HFFc6 (cell line): ENCODE measurements at regions not wholly inside any gene's neighbourhood (a gene's known extent, or its start where the extent isn't known, plus 50 kb on each side); places are given as distances from the start of the nearest gene placed in this dataset.

ENCODE experiments used
- DNase-seq: peaks from one replicate; pipeline ENCODE4 v3.0.0-alpha.2; 2018
- H3K27ac Mint-ChIP-seq: 2 replicates; pipeline ENCODE4 v1.8.0; 2020; ENCODE audit warnings: mild to moderate bottlenecking, mixed read lengths
- H3K27me3 Mint-ChIP-seq: 2 replicates; pipeline ENCODE4 v1.8.0; 2021; ENCODE audit warnings: mild to moderate bottlenecking, moderate library complexity, mixed read lengths; ENCODE audit not compliant: insufficient read depth
- H3K36me3 Mint-ChIP-seq: 2 replicates; pipeline ENCODE4 v1.8.0; 2021; ENCODE audit warnings: low read depth, mixed read lengths
- H3K4me1 Mint-ChIP-seq: 2 replicates; pipeline ENCODE4 v1.8.0; 2020; ENCODE audit warnings: low read depth, mixed read lengths
- H3K4me3 Mint-ChIP-seq: 2 replicates; pipeline ENCODE4 v1.8.0; 2020; ENCODE audit warnings: mild to moderate bottlenecking, moderate library complexity, mixed read lengths
- H3K9me3 Mint-ChIP-seq: 2 replicates; pipeline ENCODE4 v1.8.0; 2020; ENCODE audit warnings: mild to moderate bottlenecking, mixed read lengths
- TF ChIP-seq, protein P1 (sequence below): fragments of 200-600 bp; sonication (generic); IDR thresholded peaks from 2 replicates; pipeline ENCODE4 v1.5.0; 2021; ENCODE audit warnings: antibody characterized with exemption, mild to moderate bottlenecking

DNA sequence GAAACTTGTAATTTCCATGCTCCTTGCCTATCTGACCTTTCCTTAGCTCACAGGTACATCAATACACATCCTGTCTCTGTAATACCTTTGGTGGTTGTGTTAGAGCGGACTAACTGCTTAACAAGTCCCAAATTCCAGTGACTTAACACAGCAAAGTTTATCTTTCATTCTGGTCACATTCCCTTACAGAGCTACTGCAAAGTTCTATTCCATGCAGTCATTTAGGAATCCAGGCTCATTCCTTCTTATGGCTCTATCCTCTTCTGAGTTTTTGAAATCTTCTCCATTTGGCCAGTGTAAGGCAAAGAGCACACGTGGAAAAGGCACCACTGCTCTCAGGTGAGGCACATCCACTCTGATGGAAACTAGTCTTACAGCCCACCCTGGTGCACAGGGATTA is 238.6 kb upstream of the ANKRD55 start:
- TF ChIP-seq, protein P1, sequence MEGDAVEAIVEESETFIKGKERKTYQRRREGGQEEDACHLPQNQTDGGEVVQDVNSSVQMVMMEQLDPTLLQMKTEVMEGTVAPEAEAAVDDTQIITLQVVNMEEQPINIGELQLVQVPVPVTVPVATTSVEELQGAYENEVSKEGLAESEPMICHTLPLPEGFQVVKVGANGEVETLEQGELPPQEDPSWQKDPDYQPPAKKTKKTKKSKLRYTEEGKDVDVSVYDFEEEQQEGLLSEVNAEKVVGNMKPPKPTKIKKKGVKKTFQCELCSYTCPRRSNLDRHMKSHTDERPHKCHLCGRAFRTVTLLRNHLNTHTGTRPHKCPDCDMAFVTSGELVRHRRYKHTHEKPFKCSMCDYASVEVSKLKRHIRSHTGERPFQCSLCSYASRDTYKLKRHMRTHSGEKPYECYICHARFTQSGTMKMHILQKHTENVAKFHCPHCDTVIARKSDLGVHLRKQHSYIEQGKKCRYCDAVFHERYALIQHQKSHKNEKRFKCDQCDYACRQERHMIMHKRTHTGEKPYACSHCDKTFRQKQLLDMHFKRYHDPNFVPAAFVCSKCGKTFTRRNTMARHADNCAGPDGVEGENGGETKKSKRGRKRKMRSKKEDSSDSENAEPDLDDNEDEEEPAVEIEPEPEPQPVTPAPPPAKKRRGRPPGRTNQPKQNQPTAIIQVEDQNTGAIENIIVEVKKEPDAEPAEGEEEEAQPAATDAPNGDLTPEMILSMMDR, result no peak
- H3K27ac Mint-ChIP-seq, result no peak overlapping the region
- no peaks in the 10 kb centered on the region for H3K9me3 Mint-ChIP-seq
- peaks cover 12% of the 10 kb centered on the region for H3K4me1 Mint-ChIP-seq
- peaks cover 10% of the 10 kb centered on the region for H3K27me3 Mint-ChIP-seq
- H3K4me3 Mint-ChIP-seq, result no peak overlapping the region
- DNase-seq, result no peak
- H3K36me3 Mint-ChIP-seq, result no peaks in the 10 kb centered on the region

DNA sequence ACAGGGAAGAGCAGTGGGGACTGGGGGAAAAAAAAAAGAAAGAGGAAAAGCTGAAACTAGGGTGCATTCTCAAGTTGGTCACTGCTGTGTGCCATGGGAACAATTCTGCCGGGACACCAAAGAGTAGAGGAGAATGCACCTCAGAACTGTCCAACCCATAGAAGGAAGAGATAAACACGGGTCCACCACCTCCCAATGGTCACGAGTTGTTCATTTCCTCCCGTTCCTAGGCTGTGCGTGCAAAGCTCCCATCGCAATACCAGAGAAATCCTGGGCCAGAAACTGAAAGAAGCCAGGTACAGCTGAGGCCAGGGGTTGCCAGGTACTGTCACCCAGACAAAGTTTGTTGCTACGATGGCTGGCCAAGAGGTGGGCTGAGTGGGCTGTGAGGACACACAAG is 236.9 kb upstream of the ANKRD55 start:
- Mint-ChIP-seq H3K4me1 (peaks cover 12% of the 10 kb centered on the region), H3K9me3 (no peaks in the 10 kb centered on the region), H3K27ac (no peak overlapping the region), H3K4me3 (no peak overlapping the region), H3K27me3 (peaks cover 8% of the 10 kb centered on the region), H3K36me3 (no peaks in the 10 kb centered on the region)
- TF ChIP-seq, protein P1, result no peak
- no peak for DNase-seq

DNA sequence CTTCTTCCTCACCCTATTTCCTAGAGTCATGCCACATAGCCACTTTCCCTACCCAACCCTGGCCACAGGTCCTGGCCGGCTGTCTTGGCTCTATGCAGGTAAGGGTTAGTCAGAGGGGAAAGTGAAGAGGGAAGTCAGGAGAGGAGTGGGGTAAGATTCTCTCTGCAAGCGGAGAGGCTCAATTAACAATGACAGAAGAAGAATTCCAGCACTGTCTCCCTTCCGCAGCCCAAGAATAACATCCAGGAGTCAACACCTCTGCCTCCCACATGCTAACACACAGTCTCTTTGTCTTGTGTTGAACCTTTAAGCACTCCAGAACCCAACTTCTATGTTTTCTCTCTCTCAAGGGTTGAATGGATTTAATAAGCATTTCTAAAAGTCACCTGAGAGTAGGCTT is 235.1 kb upstream of the ANKRD55 start:
- TF ChIP-seq, protein P1, result no peak
- peaks cover 17% of the 10 kb centered on the region for H3K4me1 Mint-ChIP-seq
- H3K36me3 Mint-ChIP-seq, result no peaks in the 10 kb centered on the region
- DNase-seq, result no peak
- no peaks in the 10 kb centered on the region for H3K9me3 Mint-ChIP-seq
- no peak overlapping the region for H3K27ac Mint-ChIP-seq
- peaks cover 7% of the 10 kb centered on the region for H3K27me3 Mint-ChIP-seq
- no peak overlapping the region for H3K4me3 Mint-ChIP-seq

DNA sequence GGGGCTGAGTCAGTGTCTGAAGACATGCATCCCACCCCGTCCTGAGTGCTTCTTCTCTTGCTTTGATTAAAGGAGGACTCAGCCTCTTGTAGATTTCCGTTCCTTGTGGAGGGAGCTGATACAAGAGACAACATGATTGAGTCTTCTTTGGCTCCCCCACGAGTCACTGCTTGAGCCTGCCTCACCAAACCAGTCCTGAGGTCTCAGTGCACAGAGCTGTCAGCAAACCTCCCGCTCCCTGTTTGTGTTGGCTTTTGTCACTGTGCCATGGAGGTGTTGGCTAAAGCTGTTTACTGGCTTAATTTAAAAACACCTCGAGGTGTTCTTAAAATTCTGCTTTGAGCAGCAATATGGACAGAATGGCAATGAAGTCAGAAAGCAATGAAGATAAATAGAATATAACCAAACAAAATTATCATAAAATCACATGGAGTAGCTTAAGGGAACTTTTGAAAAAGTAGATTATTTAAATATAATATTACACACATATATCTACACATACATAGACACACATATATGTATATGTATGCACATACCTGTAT is 234.1 kb upstream of the ANKRD55 start:
- Mint-ChIP-seq H3K27me3 (peaks cover 8% of the 10 kb centered on the region), H3K4me1 (peaks cover 17% of the 10 kb centered on the region), H3K9me3 (no peaks in the 10 kb centered on the region), H3K36me3 (no peaks in the 10 kb centered on the region), H3K4me3 (no peak overlapping the region), H3K27ac (no peak overlapping the region)
- TF ChIP-seq, protein P1, result no peak
- no peak for DNase-seq

DNA sequence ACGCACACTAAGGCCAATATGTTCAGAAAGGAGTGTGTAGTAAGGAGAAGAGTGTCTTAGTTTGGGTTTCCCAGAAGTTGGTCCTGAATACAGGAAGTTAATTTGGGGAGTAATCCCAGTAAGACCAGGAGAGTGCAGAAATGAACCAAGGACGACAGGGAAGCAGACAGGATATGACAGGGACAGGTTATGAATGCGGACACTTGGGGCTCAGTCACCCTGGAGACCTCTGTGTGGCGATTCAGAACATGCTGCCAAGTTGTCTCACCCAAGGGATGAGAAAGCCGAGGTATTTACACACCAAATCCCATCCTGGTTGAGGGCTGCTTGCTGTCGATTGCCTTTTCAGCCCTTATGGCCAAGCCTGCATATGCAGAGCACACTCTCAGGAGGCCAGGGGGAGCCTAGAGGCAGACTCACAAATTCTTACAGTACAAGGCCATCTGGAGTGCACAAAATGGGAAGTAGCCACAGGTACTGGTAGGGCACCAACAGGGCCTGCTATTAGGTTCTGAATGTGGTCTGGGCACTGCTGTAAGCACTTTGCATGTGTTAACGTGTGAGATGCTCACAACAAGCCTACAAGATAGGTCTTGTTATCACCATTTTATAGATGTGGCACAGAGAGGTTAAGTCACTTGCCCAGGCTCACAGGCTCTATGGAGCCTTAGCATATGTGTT is 233.1 kb upstream of the ANKRD55 start:
- peaks cover 8% of the 10 kb centered on the region for H3K27me3 Mint-ChIP-seq
- TF ChIP-seq, protein P1, result no peak
- DNase-seq, result no peak
- no peak overlapping the region for H3K27ac Mint-ChIP-seq
- no peak overlapping the region for H3K4me3 Mint-ChIP-seq
- no peaks in the 10 kb centered on the region for H3K36me3 Mint-ChIP-seq
- peaks cover 17% of the 10 kb centered on the region for H3K4me1 Mint-ChIP-seq
- no peaks in the 10 kb centered on the region for H3K9me3 Mint-ChIP-seq
